ENCODE measurements at regions not wholly inside any gene's neighbourhood (a gene's known extent, or its start where the extent isn't known, plus 50 kb on each side); places are given as distances from the start of the nearest gene placed in this dataset.

GRCh38 chr17:6020376-6021010, 49.7 kb upstream of the WSCD1 start (continued):
- TF ChIP-seq TEAD1 (CRISPR knock-in tag; IDR thresholded peaks at IDR 0.05), result no peak
- no peak for TF ChIP-seq ZNF396 (CRISPR knock-in tag; IDR thresholded peaks at IDR 0.05; ENCODE audit: borderline replicate concordance)
- no peak for TF ChIP-seq CBFB (CRISPR knock-in tag; IDR thresholded peaks at IDR 0.05; ENCODE audit: low read depth)
- no peak for TF ChIP-seq NR1H2 (CRISPR knock-in tag; IDR thresholded peaks at IDR 0.05)
- no peak for TF ChIP-seq EMX1 (CRISPR knock-in tag; IDR thresholded peaks at IDR 0.05)
- TF ChIP-seq, protein P1, sequence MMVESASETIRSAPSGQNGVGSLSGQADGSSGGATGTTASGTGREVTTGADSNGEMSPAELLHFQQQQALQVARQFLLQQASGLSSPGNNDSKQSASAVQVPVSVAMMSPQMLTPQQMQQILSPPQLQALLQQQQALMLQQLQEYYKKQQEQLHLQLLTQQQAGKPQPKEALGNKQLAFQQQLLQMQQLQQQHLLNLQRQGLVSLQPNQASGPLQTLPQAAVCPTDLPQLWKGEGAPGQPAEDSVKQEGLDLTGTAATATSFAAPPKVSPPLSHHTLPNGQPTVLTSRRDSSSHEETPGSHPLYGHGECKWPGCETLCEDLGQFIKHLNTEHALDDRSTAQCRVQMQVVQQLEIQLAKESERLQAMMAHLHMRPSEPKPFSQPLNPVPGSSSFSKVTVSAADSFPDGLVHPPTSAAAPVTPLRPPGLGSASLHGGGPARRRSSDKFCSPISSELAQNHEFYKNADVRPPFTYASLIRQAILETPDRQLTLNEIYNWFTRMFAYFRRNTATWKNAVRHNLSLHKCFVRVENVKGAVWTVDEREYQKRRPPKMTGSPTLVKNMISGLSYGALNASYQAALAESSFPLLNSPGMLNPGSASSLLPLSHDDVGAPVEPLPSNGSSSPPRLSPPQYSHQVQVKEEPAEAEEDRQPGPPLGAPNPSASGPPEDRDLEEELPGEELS (CRISPR knock-in tag; IDR thresholded peaks at IDR 0.05), result no peak
- TF ChIP-seq, protein P2, sequence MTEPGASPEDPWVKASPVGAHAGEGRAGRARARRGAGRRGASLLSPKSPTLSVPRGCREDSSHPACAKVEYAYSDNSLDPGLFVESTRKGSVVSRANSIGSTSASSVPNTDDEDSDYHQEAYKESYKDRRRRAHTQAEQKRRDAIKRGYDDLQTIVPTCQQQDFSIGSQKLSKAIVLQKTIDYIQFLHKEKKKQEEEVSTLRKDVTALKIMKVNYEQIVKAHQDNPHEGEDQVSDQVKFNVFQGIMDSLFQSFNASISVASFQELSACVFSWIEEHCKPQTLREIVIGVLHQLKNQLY (CRISPR knock-in tag; IDR thresholded peaks at IDR 0.05), result no peak
- TF ChIP-seq, protein P3, sequence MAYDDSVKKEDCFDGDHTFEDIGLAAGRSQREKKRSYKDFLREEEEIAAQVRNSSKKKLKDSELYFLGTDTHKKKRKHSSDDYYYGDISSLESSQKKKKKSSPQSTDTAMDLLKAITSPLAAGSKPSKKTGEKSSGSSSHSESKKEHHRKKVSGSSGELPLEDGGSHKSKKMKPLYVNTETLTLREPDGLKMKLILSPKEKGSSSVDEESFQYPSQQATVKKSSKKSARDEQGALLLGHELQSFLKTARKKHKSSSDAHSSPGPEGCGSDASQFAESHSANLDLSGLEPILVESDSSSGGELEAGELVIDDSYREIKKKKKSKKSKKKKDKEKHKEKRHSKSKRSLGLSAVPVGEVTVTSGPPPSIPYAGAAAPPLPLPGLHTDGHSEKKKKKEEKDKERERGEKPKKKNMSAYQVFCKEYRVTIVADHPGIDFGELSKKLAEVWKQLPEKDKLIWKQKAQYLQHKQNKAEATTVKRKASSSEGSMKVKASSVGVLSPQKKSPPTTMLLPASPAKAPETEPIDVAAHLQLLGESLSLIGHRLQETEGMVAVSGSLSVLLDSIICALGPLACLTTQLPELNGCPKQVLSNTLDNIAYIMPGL (CRISPR knock-in tag; IDR thresholded peaks at IDR 0.05), result no peak
